ENCODE measurements at regions not wholly inside any gene's neighbourhood (a gene's known extent, or its start where the extent isn't known, plus 50 kb on each side); places are given as distances from the start of the nearest gene placed in this dataset.

- DNase-seq (ENCODE audit: low spot score) = no peak
- no peak for TF ChIP-seq CTCF (IDR thresholded peaks at IDR 0.05; ENCODE audit: borderline replicate concordance, control extremely low read depth, extremely low read depth, insufficient read depth, missing control alignments)
- in situ Hi-C loops (cut with MboI; ENCODE audit: low sequenced_read_pairs, unreplicated experiment) = no loop called here
These were observed 1569.7 kb upstream of the IGFBP7 start for GRCh38 chr4:58679886-58680285.

GRCh38 chr4:58679051-58679450, 1568.9 kb upstream of the IGFBP7 start:
- no peak for DNase-seq (ENCODE audit: low spot score)
- in situ Hi-C loops (cut with MboI; ENCODE audit: low sequenced_read_pairs, unreplicated experiment) = no loop called here
- TF ChIP-seq CTCF (IDR thresholded peaks at IDR 0.05; ENCODE audit: borderline replicate concordance, control extremely low read depth, extremely low read depth, insufficient read depth, missing control alignments) = no peak

- TF ChIP-seq CTCF (IDR thresholded peaks at IDR 0.05; ENCODE audit: borderline replicate concordance, control extremely low read depth, extremely low read depth, insufficient read depth, missing control alignments) = no peak
- no peak for DNase-seq (ENCODE audit: low spot score)
- in situ Hi-C loops (cut with MboI; ENCODE audit: low sequenced_read_pairs, unreplicated experiment) = no loop called here
These were observed 1559.6 kb upstream of the IGFBP7 start for GRCh38 chr4:58669783-58670182.

- TF ChIP-seq CTCF (IDR thresholded peaks at IDR 0.05; ENCODE audit: borderline replicate concordance, control extremely low read depth, extremely low read depth, insufficient read depth, missing control alignments) = no peak
- in situ Hi-C loops (cut with MboI; ENCODE audit: low sequenced_read_pairs, unreplicated experiment) = no loop called here
- DNase-seq (ENCODE audit: low spot score) = no peak
These were observed 1555.5 kb upstream of the IGFBP7 start for GRCh38 chr4:58665649-58666048.

- DNase-seq (ENCODE audit: low spot score) = no peak
- TF ChIP-seq CTCF (IDR thresholded peaks at IDR 0.05; ENCODE audit: borderline replicate concordance, control extremely low read depth, extremely low read depth, insufficient read depth, missing control alignments) = no peak
- in situ Hi-C loops (cut with MboI; ENCODE audit: low sequenced_read_pairs, unreplicated experiment) = no loop called here
These were observed 1548.5 kb upstream of the IGFBP7 start for GRCh38 chr4:58658701-58659100.

GRCh38 chr4:58653251-58653650, 1543.1 kb upstream of the IGFBP7 start:
- TF ChIP-seq CTCF (IDR thresholded peaks at IDR 0.05; ENCODE audit: borderline replicate concordance, control extremely low read depth, extremely low read depth, insufficient read depth, missing control alignments) = no peak
- in situ Hi-C loops (cut with MboI; ENCODE audit: low sequenced_read_pairs, unreplicated experiment) = no loop called here
- no peak for DNase-seq (ENCODE audit: low spot score)

GRCh38 chr4:58649226-58649625, 1539.0 kb upstream of the IGFBP7 start:
- no peak for DNase-seq (ENCODE audit: low spot score)
- in situ Hi-C loops (cut with MboI; ENCODE audit: low sequenced_read_pairs, unreplicated experiment) = no loop called here
- no peak for TF ChIP-seq CTCF (IDR thresholded peaks at IDR 0.05; ENCODE audit: borderline replicate concordance, control extremely low read depth, extremely low read depth, insufficient read depth, missing control alignments)
